Gastroesophageal sphincter (tissue), 4 donors: ENCODE measurements at regions not wholly inside any gene's neighbourhood (a gene's known extent, or its start where the extent isn't known, plus 50 kb on each side); places are given as distances from the start of the nearest gene placed in this dataset.

Source experiments
- ATAC-seq: fragments of 150-250 bp; one replicate; pipeline ENCODE4 v1.9.1; 2016; ENCODE audit warnings: mild to moderate bottlenecking, moderate library complexity
- H3K27ac ChIP-seq, 4 donors: fragments of 200-600 bp; sonication (generic) in 3 of 4; 1 replicate in 3 of 4; 2 replicates in 1 of 4; pipeline ENCODE4 v1.5.1; 2016 to 2019
- H3K27me3 ChIP-seq: fragments of 200-600 bp; sonication (generic); one replicate; pipeline ENCODE4 v1.5.1; 2019
- H3K36me3 ChIP-seq, 2 donors: fragments of 200-600 bp; sonication (generic); one replicate each; pipeline ENCODE4 v1.5.1; 2019; ENCODE audit warnings: control low read depth in 1 of 2
- H3K4me1 ChIP-seq, 3 donors: fragments of 200-600 bp; sonication (generic); 1 replicate in 2 of 3; 2 replicates in 1 of 3; pipeline ENCODE4 v1.5.1; 2016 to 2019; ENCODE audit warnings: control low read depth in 2 of 3
- H3K4me3 ChIP-seq, 2 donors: fragments of 200-600 bp; sonication (generic); one replicate each; pipeline ENCODE4 v1.5.1; 2019; ENCODE audit warnings: mild to moderate bottlenecking in 1 of 2, moderate library complexity in 1 of 2
- H3K9me3 ChIP-seq, 3 donors: fragments of 200-600 bp; sonication (generic); one replicate each; pipeline ENCODE4 v1.5.1; 2017 to 2019; ENCODE audit warnings: control low read depth in 2 of 3
- CTCF ChIP-seq, 4 experiments: fragments of 200-600 bp in 2 of 4; fragments of 450-650 bp in 2 of 4; sonication (generic) in 1 of 4; IDR thresholded peaks; one replicate each; pipeline ENCODE4 v1.5.1; 2017 to 2019; ENCODE audit warnings: antibody characterized with exemption in 4 of 4, mild to moderate bottlenecking in 2 of 4, moderate library complexity in 2 of 4
- EP300 ChIP-seq: sonication (generic); formaldehyde crosslinking; IDR thresholded peaks from one replicate; pipeline ENCODE4 v1.6.1; 2017; ENCODE audit warnings: antibody characterized with exemption, mild to moderate bottlenecking
- POLR2A ChIP-seq, 2 donors: fragments of 450-650 bp; IDR thresholded peaks; one replicate each; pipeline ENCODE4 v1.6.1; 2017; ENCODE audit warnings: antibody characterized with exemption in 2 of 2, mild to moderate bottlenecking in 2 of 2, moderate library complexity in 1 of 2
- POLR2AphosphoS5 ChIP-seq: sonication (generic); formaldehyde crosslinking; IDR thresholded peaks from one replicate; pipeline ENCODE4 v1.6.1; 2017; ENCODE audit warnings: antibody characterized with exemption
- WGBS, 2 donors: methylation state at CpG; one replicate each; pipeline ENCODE4 v1.1.5; 2018; ENCODE audit warnings: low coverage in 1 of 2; 5-methylcytosine and 5-hydroxymethylcytosine counted together

- H3K36me3 ChIP-seq = no peaks in the 10 kb centered on the region
Observed at GRCh38 chr3:151544164-151544548, 83.3 kb upstream of the IGSF10 start.

GRCh38 chr3:151541178-151541577, 80.3 kb upstream of the IGSF10 start:
- Histone ChIP-seq H3K27me3 (no peaks in the 10 kb centered on the region), H3K27ac (no peak overlapping the region), H3K9me3 (no peaks in the 10 kb centered on the region), H3K4me1 (peaks cover 0 to 39% (median 0%) of the 10 kb centered on the region in 3 donors), H3K4me3 (no peak overlapping the region), H3K36me3 (no peaks in the 10 kb centered on the region)
- ATAC-seq = no peak
- no peak for TF ChIP-seq POLR2A (IDR thresholded peaks at IDR 0.05)
- TF ChIP-seq POLR2AphosphoS5 = no peak
- TF ChIP-seq CTCF (IDR thresholded peaks at IDR 0.05) = no peak
- TF ChIP-seq EP300 = no peak

More at GRCh38 chr3:151544164-151544548, 83.3 kb upstream of the IGSF10 start:
- Histone ChIP-seq H3K9me3 (no peaks in the 10 kb centered on the region), H3K4me1 (peaks cover 0 to 43% (median 0%) of the 10 kb centered on the region in 3 donors), H3K27ac (no peak overlapping the region), H3K4me3 (no peak overlapping the region), H3K27me3 (no peaks in the 10 kb centered on the region)
- TF ChIP-seq CTCF (IDR thresholded peaks at IDR 0.05) (no peak), POLR2AphosphoS5 (no peak), EP300 (no peak), POLR2A (IDR thresholded peaks at IDR 0.05) (no peak)
- no peak for ATAC-seq

GRCh38 chr3:151539599-151539998, 78.7 kb upstream of the IGSF10 start:
- no peak for ATAC-seq
- Histone ChIP-seq H3K9me3 (no peaks in the 10 kb centered on the region), H3K27me3 (no peaks in the 10 kb centered on the region), H3K27ac (peak overlapping the region in 1 of 4 donors; percentile 13), H3K36me3 (no peaks in the 10 kb centered on the region), H3K4me1 (peaks cover 0 to 25% (median 0%) of the 10 kb centered on the region in 3 donors), H3K4me3 (no peak overlapping the region)
- 76 to 94% methylated on average over 2 to 3 of the region's 3 CpGs for WGBS, 2 donors
- TF ChIP-seq EP300 = no peak
- TF ChIP-seq POLR2A (IDR thresholded peaks at IDR 0.05) = no peak
- TF ChIP-seq CTCF (IDR thresholded peaks at IDR 0.05) = no peak

GRCh38 chr3:151538456-151539393, 77.9 kb upstream of the IGSF10 start:
- peak; percentile 43 for ATAC-seq
- H3K4me3 ChIP-seq = no peak overlapping the region

More at GRCh38 chr3:151538456-151539393, 77.9 kb upstream of the IGSF10 start:
- Histone ChIP-seq H3K27ac (peak overlapping the region in 2 of 4 donors; percentile 13 to 34), H3K9me3 (no peaks in the 10 kb centered on the region), H3K27me3 (no peaks in the 10 kb centered on the region), H3K36me3 (no peaks in the 10 kb centered on the region), H3K4me1 (peaks cover 0 to 17% (median 0%) of the 10 kb centered on the region in 3 donors)
- TF ChIP-seq POLR2A (IDR thresholded peaks at IDR 0.05) (no peak), EP300 (no peak), CTCF (IDR thresholded peaks at IDR 0.05) (no peak), POLR2AphosphoS5 (no peak)
- WGBS, 2 donors = 37 to 47% methylated on average over 10 to 15 of the region's 15 CpGs
